ENCODE measurements at regions not wholly inside any gene's neighbourhood (a gene's known extent, or its start where the extent isn't known, plus 50 kb on each side); places are given as distances from the start of the nearest gene placed in this dataset.

DNA sequence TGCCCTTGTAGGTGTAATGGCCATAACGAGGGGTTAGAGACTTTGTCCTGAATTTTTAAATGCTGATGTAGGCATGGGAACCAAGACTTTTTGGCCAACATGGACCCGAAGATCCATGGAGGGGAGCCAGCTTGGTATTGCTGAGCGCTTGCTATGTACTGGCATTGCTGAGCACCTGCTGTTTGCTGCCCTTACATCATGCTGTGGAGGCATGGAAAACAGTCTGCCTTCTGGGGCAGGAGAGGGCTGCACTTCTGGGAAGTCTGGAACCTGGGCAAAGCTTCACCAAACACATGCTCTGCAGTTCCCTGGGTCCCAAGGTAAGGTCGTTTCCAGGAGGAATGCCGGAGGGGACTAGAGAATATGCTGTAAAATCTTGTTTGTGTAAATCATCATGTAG is 86.3 kb upstream of the CNIH3 start:
- H3K27me3 ChIP-seq (ENCODE audit: insufficient read depth, low read length) = no peaks in the 10 kb centered on the region
- H3K9ac ChIP-seq (ENCODE audit: low read length) = no peak overlapping the region
- no peak for TF ChIP-seq EZH2 (IDR thresholded peaks at IDR 0.05; ENCODE audit: insufficient read depth, low read length)
- TF ChIP-seq, protein P1, sequence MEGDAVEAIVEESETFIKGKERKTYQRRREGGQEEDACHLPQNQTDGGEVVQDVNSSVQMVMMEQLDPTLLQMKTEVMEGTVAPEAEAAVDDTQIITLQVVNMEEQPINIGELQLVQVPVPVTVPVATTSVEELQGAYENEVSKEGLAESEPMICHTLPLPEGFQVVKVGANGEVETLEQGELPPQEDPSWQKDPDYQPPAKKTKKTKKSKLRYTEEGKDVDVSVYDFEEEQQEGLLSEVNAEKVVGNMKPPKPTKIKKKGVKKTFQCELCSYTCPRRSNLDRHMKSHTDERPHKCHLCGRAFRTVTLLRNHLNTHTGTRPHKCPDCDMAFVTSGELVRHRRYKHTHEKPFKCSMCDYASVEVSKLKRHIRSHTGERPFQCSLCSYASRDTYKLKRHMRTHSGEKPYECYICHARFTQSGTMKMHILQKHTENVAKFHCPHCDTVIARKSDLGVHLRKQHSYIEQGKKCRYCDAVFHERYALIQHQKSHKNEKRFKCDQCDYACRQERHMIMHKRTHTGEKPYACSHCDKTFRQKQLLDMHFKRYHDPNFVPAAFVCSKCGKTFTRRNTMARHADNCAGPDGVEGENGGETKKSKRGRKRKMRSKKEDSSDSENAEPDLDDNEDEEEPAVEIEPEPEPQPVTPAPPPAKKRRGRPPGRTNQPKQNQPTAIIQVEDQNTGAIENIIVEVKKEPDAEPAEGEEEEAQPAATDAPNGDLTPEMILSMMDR (IDR thresholded peaks at IDR 0.05; ENCODE audit: insufficient read depth, low read depth, low read length) = no peak
- Mint-ChIP-seq H3K4me1 (ENCODE audit: low read depth, unreplicated experiment) (peaks cover 19% of the 10 kb centered on the region), H3K27me3 (ENCODE audit: low read depth, unreplicated experiment) (no peaks in the 10 kb centered on the region), H3K4me3 (ENCODE audit: unreplicated experiment) (no peak overlapping the region), H3K9me3 (ENCODE audit: unreplicated experiment) (no peaks in the 10 kb centered on the region), H3K27ac (ENCODE audit: unreplicated experiment) (no peak overlapping the region), H3K36me3 (ENCODE audit: low read depth, unreplicated experiment) (no peaks in the 10 kb centered on the region)
- peak overlapping the region; percentile 58 for H3K4me2 ChIP-seq (ENCODE audit: low read length)
- H4K20me1 ChIP-seq (ENCODE audit: insufficient read depth, low read length) = no peaks in the 10 kb centered on the region
- H3K79me2 ChIP-seq (ENCODE audit: insufficient read depth, low read length) = no peaks in the 10 kb centered on the region
- no peaks in the 10 kb centered on the region for H3K36me3 ChIP-seq (ENCODE audit: insufficient read depth, low read length)
- no peak overlapping the region for H3K4me3 ChIP-seq (ENCODE audit: insufficient read depth, low read depth, low read length)
- H3K27ac ChIP-seq (ENCODE audit: low read depth, low read length) = no peak overlapping the region
- DNase-seq (ENCODE audit: low read depth) (no peak), FAIRE-seq (no peak)
- peaks cover 27% of the 10 kb centered on the region for H3K4me1 ChIP-seq (ENCODE audit: insufficient read depth, low read length)
- H3K9me3 ChIP-seq (ENCODE audit: insufficient read depth, low read depth, low read length) = no peaks in the 10 kb centered on the region
- H2AFZ ChIP-seq (ENCODE audit: low read depth, low read length) = no peak overlapping the region

DNA sequence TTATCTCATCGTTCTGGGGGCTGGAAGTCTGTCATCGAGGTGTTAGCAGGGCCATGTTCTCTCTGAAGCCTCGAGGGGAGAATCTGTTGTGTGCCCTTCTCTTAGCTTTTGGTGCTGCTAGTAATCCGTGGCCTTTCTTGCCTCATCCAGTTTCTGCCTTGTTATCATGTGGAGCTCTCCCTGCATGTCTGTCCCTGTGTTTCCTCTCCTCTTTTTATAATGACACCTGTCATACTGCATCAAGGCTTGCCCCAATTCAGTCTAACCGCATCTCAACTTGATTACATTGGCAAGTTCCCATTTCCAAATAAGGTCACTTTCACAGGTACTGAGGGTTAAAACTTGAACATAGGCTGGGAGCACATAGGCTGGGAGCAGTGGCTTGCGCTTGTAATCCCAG is 82.6 kb upstream of the CNIH3 start:
- H3K27ac Mint-ChIP-seq (ENCODE audit: unreplicated experiment) = no peak overlapping the region
- DNase-seq (ENCODE audit: low read depth) = no peak
- no peaks in the 10 kb centered on the region for H3K79me2 ChIP-seq (ENCODE audit: insufficient read depth, low read length)
- H3K4me2 ChIP-seq (ENCODE audit: low read length) = no peak overlapping the region
- H3K27ac ChIP-seq (ENCODE audit: low read depth, low read length) = no peak overlapping the region
- H2AFZ ChIP-seq (ENCODE audit: low read depth, low read length) = no peak overlapping the region
- H3K36me3 ChIP-seq (ENCODE audit: insufficient read depth, low read length) = no peaks in the 10 kb centered on the region
- H3K4me1 ChIP-seq (ENCODE audit: insufficient read depth, low read length) = peaks cover 13% of the 10 kb centered on the region
- no peaks in the 10 kb centered on the region for H3K9me3 Mint-ChIP-seq (ENCODE audit: unreplicated experiment)
- no peak overlapping the region for H3K4me3 ChIP-seq (ENCODE audit: insufficient read depth, low read depth, low read length)
- TF ChIP-seq, protein P1 (IDR thresholded peaks at IDR 0.05; ENCODE audit: insufficient read depth, low read depth, low read length) = no peak
- no peak for TF ChIP-seq EZH2 (IDR thresholded peaks at IDR 0.05; ENCODE audit: insufficient read depth, low read length)
- H3K4me3 Mint-ChIP-seq (ENCODE audit: unreplicated experiment) = no peak overlapping the region
- H3K27me3 ChIP-seq (ENCODE audit: insufficient read depth, low read length) = no peaks in the 10 kb centered on the region
- H3K27me3 Mint-ChIP-seq (ENCODE audit: low read depth, unreplicated experiment) = peaks cover 5% of the 10 kb centered on the region
- peaks cover 10% of the 10 kb centered on the region for H3K4me1 Mint-ChIP-seq (ENCODE audit: low read depth, unreplicated experiment)
- H4K20me1 ChIP-seq (ENCODE audit: insufficient read depth, low read length) = no peaks in the 10 kb centered on the region
- FAIRE-seq = no peak
- no peak overlapping the region for H3K9ac ChIP-seq (ENCODE audit: low read length)
- H3K36me3 Mint-ChIP-seq (ENCODE audit: low read depth, unreplicated experiment) = no peaks in the 10 kb centered on the region
- no peaks in the 10 kb centered on the region for H3K9me3 ChIP-seq (ENCODE audit: insufficient read depth, low read depth, low read length)

DNA sequence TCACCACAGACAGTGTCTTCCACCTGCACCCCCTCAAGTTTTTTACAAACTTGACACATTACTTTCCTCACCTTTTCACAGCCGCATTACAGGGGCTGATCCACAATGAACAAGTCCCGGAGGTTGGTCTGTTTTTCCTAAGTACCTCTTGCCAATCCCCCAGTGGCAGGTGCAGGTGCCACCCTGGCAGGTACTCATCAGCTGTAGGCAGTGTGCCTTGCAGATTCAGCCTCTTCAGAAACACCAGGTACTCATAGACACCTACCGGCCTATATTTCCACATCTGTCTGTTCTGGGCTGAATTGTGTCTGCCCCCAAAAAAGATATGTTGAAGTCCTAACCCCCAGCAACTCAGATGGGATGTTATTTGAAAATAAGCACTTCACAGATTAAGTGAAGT is 81.4 kb upstream of the CNIH3 start:
- Histone ChIP-seq H3K27me3 (ENCODE audit: insufficient read depth, low read length) (no peaks in the 10 kb centered on the region), H3K9ac (ENCODE audit: low read length) (no peak overlapping the region), H4K20me1 (ENCODE audit: insufficient read depth, low read length) (no peaks in the 10 kb centered on the region), H3K36me3 (ENCODE audit: insufficient read depth, low read length) (no peaks in the 10 kb centered on the region), H3K4me3 (ENCODE audit: insufficient read depth, low read depth, low read length) (no peak overlapping the region), H3K4me1 (ENCODE audit: insufficient read depth, low read length) (peaks cover 5% of the 10 kb centered on the region), H3K4me2 (ENCODE audit: low read length) (no peak overlapping the region), H2AFZ (ENCODE audit: low read depth, low read length) (no peak overlapping the region), H3K9me3 (ENCODE audit: insufficient read depth, low read depth, low read length) (no peaks in the 10 kb centered on the region), H3K27ac (ENCODE audit: low read depth, low read length) (no peak overlapping the region), H3K79me2 (ENCODE audit: insufficient read depth, low read length) (no peaks in the 10 kb centered on the region)
- peaks cover 5% of the 10 kb centered on the region for H3K27me3 Mint-ChIP-seq (ENCODE audit: low read depth, unreplicated experiment)
- no peaks in the 10 kb centered on the region for H3K9me3 Mint-ChIP-seq (ENCODE audit: unreplicated experiment)
- no peak overlapping the region for H3K27ac Mint-ChIP-seq (ENCODE audit: unreplicated experiment)
- H3K4me3 Mint-ChIP-seq (ENCODE audit: unreplicated experiment) = no peak overlapping the region
- FAIRE-seq (no peak), DNase-seq (ENCODE audit: low read depth) (no peak)
- H3K36me3 Mint-ChIP-seq (ENCODE audit: low read depth, unreplicated experiment) = no peaks in the 10 kb centered on the region
- TF ChIP-seq, protein P1 (IDR thresholded peaks at IDR 0.05; ENCODE audit: insufficient read depth, low read depth, low read length) = no peak
- TF ChIP-seq EZH2 (IDR thresholded peaks at IDR 0.05; ENCODE audit: insufficient read depth, low read length) = no peak
- no peaks in the 10 kb centered on the region for H3K4me1 Mint-ChIP-seq (ENCODE audit: low read depth, unreplicated experiment)

Data from astrocyte (in vitro differentiated cells and primary cell).